Stimulated activated naive CD8-positive, alpha-beta T cell treated with anti-CD3 and anti-CD28 coated beads, Interleukin-15, Interleukin-2, amounts not matched to agents 100 ng/mL and 50 ng/mL, for 24 hours (primary cell): ENCODE measurements at regions not wholly inside any gene's neighbourhood (a gene's known extent, or its start where the extent isn't known, plus 50 kb on each side); places are given as distances from the start of the nearest gene placed in this dataset.

ENCODE experiments used
- H3K27ac Mint-ChIP-seq: one replicate; pipeline ENCODE4 v1.8.0; 2021; ENCODE audit warnings: mild to moderate bottlenecking, mixed read lengths
- H3K27me3 Mint-ChIP-seq: one replicate; pipeline ENCODE4 v1.8.0; 2021; ENCODE audit warnings: mixed read lengths
- H3K36me3 Mint-ChIP-seq: one replicate; pipeline ENCODE4 v1.8.0; 2021; ENCODE audit warnings: low read depth, mixed read lengths
- H3K4me1 Mint-ChIP-seq: one replicate; pipeline ENCODE4 v1.8.0; 2021; ENCODE audit warnings: low read depth, mixed read lengths
- H3K4me3 Mint-ChIP-seq: one replicate; pipeline ENCODE4 v1.8.0; 2021; ENCODE audit warnings: mild to moderate bottlenecking, mixed read lengths
- H3K9me3 Mint-ChIP-seq: one replicate; pipeline ENCODE4 v1.8.0; 2021; ENCODE audit warnings: mixed read lengths

- Mint-ChIP-seq H3K9me3 (peaks cover 6% of the 10 kb centered on the region), H3K36me3 (no peaks in the 10 kb centered on the region), H3K27me3 (no peaks in the 10 kb centered on the region), H3K4me3 (no peak overlapping the region), H3K27ac (no peak overlapping the region), H3K4me1 (no peaks in the 10 kb centered on the region)
These were observed 1085.8 kb upstream of the AUTS2 start for GRCh38 chr7:68512466-68512865.

- Mint-ChIP-seq H3K36me3 (no peaks in the 10 kb centered on the region), H3K27ac (no peak overlapping the region), H3K4me3 (no peak overlapping the region), H3K9me3 (peaks cover 19% of the 10 kb centered on the region), H3K4me1 (no peaks in the 10 kb centered on the region), H3K27me3 (no peaks in the 10 kb centered on the region)
These were observed 1080.2 kb upstream of the AUTS2 start for GRCh38 chr7:68518060-68518459.

GRCh38 chr7:68524126-68524525 is 1074.1 kb upstream of the AUTS2 start:
- Mint-ChIP-seq H3K9me3 (peaks cover 23% of the 10 kb centered on the region), H3K4me3 (no peak overlapping the region), H3K27ac (no peak overlapping the region), H3K4me1 (no peaks in the 10 kb centered on the region), H3K36me3 (no peaks in the 10 kb centered on the region), H3K27me3 (no peaks in the 10 kb centered on the region)

GRCh38 chr7:68529221-68529620 is 1069.1 kb upstream of the AUTS2 start:
- Mint-ChIP-seq H3K9me3 (peaks cover 25% of the 10 kb centered on the region), H3K4me3 (no peak overlapping the region), H3K4me1 (no peaks in the 10 kb centered on the region), H3K27me3 (no peaks in the 10 kb centered on the region), H3K27ac (no peak overlapping the region), H3K36me3 (no peaks in the 10 kb centered on the region)

GRCh38 chr7:68535266-68535665 is 1063.0 kb upstream of the AUTS2 start:
- Mint-ChIP-seq H3K27ac (no peak overlapping the region), H3K27me3 (no peaks in the 10 kb centered on the region), H3K4me3 (no peak overlapping the region), H3K4me1 (no peaks in the 10 kb centered on the region), H3K9me3 (peaks cover 17% of the 10 kb centered on the region), H3K36me3 (no peaks in the 10 kb centered on the region)

- Mint-ChIP-seq H3K4me1 (no peaks in the 10 kb centered on the region), H3K27me3 (no peaks in the 10 kb centered on the region), H3K27ac (no peak overlapping the region), H3K9me3 (peaks cover 22% of the 10 kb centered on the region), H3K4me3 (no peak overlapping the region), H3K36me3 (no peaks in the 10 kb centered on the region)
These were observed 1061.1 kb upstream of the AUTS2 start for GRCh38 chr7:68537051-68537773.

- H3K4me3 Mint-ChIP-seq = no peak overlapping the region
- peaks cover 22% of the 10 kb centered on the region for H3K9me3 Mint-ChIP-seq
- no peaks in the 10 kb centered on the region for H3K27me3 Mint-ChIP-seq
- no peak overlapping the region for H3K27ac Mint-ChIP-seq
- H3K4me1 Mint-ChIP-seq = no peaks in the 10 kb centered on the region
- H3K36me3 Mint-ChIP-seq = no peaks in the 10 kb centered on the region
These were observed 1060.6 kb upstream of the AUTS2 start for GRCh38 chr7:68537774-68538071.

GRCh38 chr7:68542831-68543230 is 1055.4 kb upstream of the AUTS2 start:
- no peaks in the 10 kb centered on the region for H3K36me3 Mint-ChIP-seq
- H3K27me3 Mint-ChIP-seq = no peaks in the 10 kb centered on the region
- no peak overlapping the region for H3K4me3 Mint-ChIP-seq
- peaks cover 15% of the 10 kb centered on the region for H3K9me3 Mint-ChIP-seq
- no peaks in the 10 kb centered on the region for H3K4me1 Mint-ChIP-seq
- H3K27ac Mint-ChIP-seq = no peak overlapping the region

- H3K27ac Mint-ChIP-seq = no peak overlapping the region
- H3K27me3 Mint-ChIP-seq = no peaks in the 10 kb centered on the region
- no peaks in the 10 kb centered on the region for H3K36me3 Mint-ChIP-seq
- H3K4me1 Mint-ChIP-seq = no peaks in the 10 kb centered on the region
- peaks cover 9% of the 10 kb centered on the region for H3K9me3 Mint-ChIP-seq
- no peak overlapping the region for H3K4me3 Mint-ChIP-seq
These were observed 1053.4 kb upstream of the AUTS2 start for GRCh38 chr7:68544851-68545250.

- H3K4me3 Mint-ChIP-seq = no peak overlapping the region
- peaks cover 4% of the 10 kb centered on the region for H3K9me3 Mint-ChIP-seq
- no peaks in the 10 kb centered on the region for H3K4me1 Mint-ChIP-seq
- H3K27ac Mint-ChIP-seq = no peak overlapping the region
- no peaks in the 10 kb centered on the region for H3K27me3 Mint-ChIP-seq
- H3K36me3 Mint-ChIP-seq = no peaks in the 10 kb centered on the region
These were observed 1051.1 kb upstream of the AUTS2 start for GRCh38 chr7:68547181-68547580.

GRCh38 chr7:68547799-68548198 is 1050.5 kb upstream of the AUTS2 start:
- peaks cover 4% of the 10 kb centered on the region for H3K9me3 Mint-ChIP-seq
- no peaks in the 10 kb centered on the region for H3K36me3 Mint-ChIP-seq
- no peak overlapping the region for H3K4me3 Mint-ChIP-seq
- H3K4me1 Mint-ChIP-seq = no peaks in the 10 kb centered on the region
- H3K27ac Mint-ChIP-seq = no peak overlapping the region
- no peaks in the 10 kb centered on the region for H3K27me3 Mint-ChIP-seq

GRCh38 chr7:68550027-68550426 is 1048.2 kb upstream of the AUTS2 start:
- Mint-ChIP-seq H3K4me3 (no peak overlapping the region), H3K27ac (no peak overlapping the region), H3K4me1 (no peaks in the 10 kb centered on the region), H3K27me3 (no peaks in the 10 kb centered on the region), H3K9me3 (peaks cover 4% of the 10 kb centered on the region), H3K36me3 (no peaks in the 10 kb centered on the region)

GRCh38 chr7:68550635-68551034 is 1047.6 kb upstream of the AUTS2 start:
- Mint-ChIP-seq H3K4me1 (no peaks in the 10 kb centered on the region), H3K27me3 (no peaks in the 10 kb centered on the region)

GRCh38 chr7:68556537-68556936 is 1041.7 kb upstream of the AUTS2 start:
- Mint-ChIP-seq H3K4me1 (no peaks in the 10 kb centered on the region), H3K4me3 (no peak overlapping the region), H3K27ac (no peak overlapping the region), H3K9me3 (peaks cover 11% of the 10 kb centered on the region), H3K27me3 (no peaks in the 10 kb centered on the region), H3K36me3 (no peaks in the 10 kb centered on the region)

More at GRCh38 chr7:68550635-68551034, 1047.6 kb upstream of the AUTS2 start:
- no peak overlapping the region for H3K27ac Mint-ChIP-seq
- H3K4me3 Mint-ChIP-seq = no peak overlapping the region
- H3K36me3 Mint-ChIP-seq = no peaks in the 10 kb centered on the region
- peaks cover 4% of the 10 kb centered on the region for H3K9me3 Mint-ChIP-seq

- Mint-ChIP-seq H3K36me3 (no peaks in the 10 kb centered on the region), H3K4me1 (no peaks in the 10 kb centered on the region), H3K9me3 (peaks cover 11% of the 10 kb centered on the region), H3K4me3 (no peak overlapping the region), H3K27ac (no peak overlapping the region), H3K27me3 (no peaks in the 10 kb centered on the region)
These were observed 1038.8 kb upstream of the AUTS2 start for GRCh38 chr7:68559518-68559917.

GRCh38 chr7:68562323-68562899 is 1035.9 kb upstream of the AUTS2 start:
- no peak overlapping the region for H3K4me3 Mint-ChIP-seq
- H3K27ac Mint-ChIP-seq = no peak overlapping the region
- no peaks in the 10 kb centered on the region for H3K4me1 Mint-ChIP-seq
- H3K27me3 Mint-ChIP-seq = no peaks in the 10 kb centered on the region
- H3K9me3 Mint-ChIP-seq = peaks cover 12% of the 10 kb centered on the region
- H3K36me3 Mint-ChIP-seq = no peaks in the 10 kb centered on the region
